Gastroesophageal sphincter (tissue), 2 donors: ENCODE measurements at regions not wholly inside any gene's neighbourhood (a gene's known extent, or its start where the extent isn't known, plus 50 kb on each side); places are given as distances from the start of the nearest gene placed in this dataset.

ENCODE experiments used
- EP300 ChIP-seq: sonication (generic); formaldehyde crosslinking; IDR thresholded peaks from one replicate; pipeline ENCODE4 v1.6.1; 2017; ENCODE audit warnings: antibody characterized with exemption, mild to moderate bottlenecking
- POLR2A ChIP-seq, 2 donors: fragments of 450-650 bp; IDR thresholded peaks; one replicate each; pipeline ENCODE4 v1.6.1; 2017; ENCODE audit warnings: antibody characterized with exemption in 2 of 2, mild to moderate bottlenecking in 2 of 2, moderate library complexity in 1 of 2

GRCh38 chr3:104349836-104350235 is 1016.9 kb upstream of the ALCAM start:
- TF ChIP-seq EP300: no peak
- no peak for TF ChIP-seq POLR2A (IDR thresholded peaks at IDR 0.05)
